ENCODE measurements at regions not wholly inside any gene's neighbourhood (a gene's known extent, or its start where the extent isn't known, plus 50 kb on each side); places are given as distances from the start of the nearest gene placed in this dataset.
"Not testable (repeated sequence)": the region's sequence is repeated elsewhere in the genome, so short reads cannot be mapped to it uniquely, and the experiment has no call there.

GRCh38 chr1:166307261-166308188 is 140.7 kb upstream of the FAM78B start:
- no peak for DNase-seq

- DNase-seq, result not testable (repeated sequence)
Measured at GRCh38 chr1:166316306-166316705, 149.5 kb upstream of the FAM78B start.

- DNase-seq, result no peak
Measured at GRCh38 chr1:166322470-166322869, 155.7 kb upstream of the FAM78B start.

- no peak for DNase-seq
Measured at GRCh38 chr1:166327886-166328285, 161.1 kb upstream of the FAM78B start.

- no peak for DNase-seq
Measured at GRCh38 chr1:166328956-166329355, 162.2 kb upstream of the FAM78B start.

- no peak for DNase-seq
Measured at GRCh38 chr1:166330096-166330495, 163.3 kb upstream of the FAM78B start.

- DNase-seq, result no peak
Measured at GRCh38 chr1:166338105-166338504, 171.3 kb upstream of the FAM78B start.

GRCh38 chr1:166340709-166341108 is 173.9 kb upstream of the FAM78B start:
- DNase-seq, result no peak

GRCh38 chr1:166343276-166343675 is 176.5 kb upstream of the FAM78B start:
- no peak for DNase-seq

GRCh38 chr1:166350490-166350889 is 183.7 kb upstream of the FAM78B start:
- no peak for DNase-seq

- DNase-seq, result no peak
Measured at GRCh38 chr1:166351676-166352075, 184.9 kb upstream of the FAM78B start.

GRCh38 chr1:166353213-166353612 is 186.4 kb upstream of the FAM78B start:
- DNase-seq, result no peak

- no peak for DNase-seq
Measured at GRCh38 chr1:166354406-166354805, 187.6 kb upstream of the FAM78B start.

GRCh38 chr1:166365081-166365480 is 198.3 kb upstream of the FAM78B start:
- DNase-seq, result no peak

GRCh38 chr1:166368030-166368429 is 201.2 kb upstream of the FAM78B start:
- no peak for DNase-seq

- DNase-seq, result no peak
Measured at GRCh38 chr1:166377896-166378295, 211.1 kb upstream of the FAM78B start.

GRCh38 chr1:166378805-166379204 is 212.0 kb upstream of the FAM78B start:
- DNase-seq, result no peak

- DNase-seq, result no peak
Measured at GRCh38 chr1:166379447-166379846, 212.6 kb upstream of the FAM78B start.

- no peak for DNase-seq
Measured at GRCh38 chr1:166383137-166383536, 216.3 kb upstream of the FAM78B start.

GRCh38 chr1:166383635-166384346 is 217.0 kb upstream of the FAM78B start:
- DNase-seq, result no peak

GRCh38 chr1:166384948-166385347 is 218.1 kb upstream of the FAM78B start:
- DNase-seq, result no peak

- no peak for DNase-seq
Measured at GRCh38 chr1:166390366-166391033, 223.7 kb upstream of the FAM78B start.

GRCh38 chr1:166391279-166392066 is 224.7 kb upstream of the FAM78B start:
- no peak for DNase-seq

All from RPMI8226 (cell line).